NCI-H460 (cell line): ENCODE measurements at regions not wholly inside any gene's neighbourhood (a gene's known extent, or its start where the extent isn't known, plus 50 kb on each side); places are given as distances from the start of the nearest gene placed in this dataset.
"Not testable (repeated sequence)": the region's sequence is repeated elsewhere in the genome, so short reads cannot be mapped to it uniquely, and the experiment has no call there.

Source experiments
- DNase-seq: peaks from one replicate; pipeline ENCODE4 v3.0.0-alpha.2; 2016; ENCODE audit warnings: low read depth; ENCODE audit errors: extremely low read depth

- DNase-seq: peak; percentile 42
Measured at GRCh38 chr4:176622251-176622948, 170.3 kb downstream of the VEGFC start.

GRCh38 chr4:176624983-176625610 is 167.6 kb downstream of the VEGFC start:
- not testable (repeated sequence) for DNase-seq

GRCh38 chr4:176627916-176628315 is 164.8 kb downstream of the VEGFC start:
- DNase-seq: no peak

GRCh38 chr4:176631611-176632010 is 161.1 kb downstream of the VEGFC start:
- no peak for DNase-seq
